MCF 10A (cell line): ENCODE measurements at regions not wholly inside any gene's neighbourhood (a gene's known extent, or its start where the extent isn't known, plus 50 kb on each side); places are given as distances from the start of the nearest gene placed in this dataset.
A peak's percentile ranks its signal among the peaks of the same experiment; 100 is the strongest.

Source experiments
- BruUV-seq: library from RNA; stranded (reverse); fragments of 400-500 nt; replicated peaks from 2 replicates; lab custom pipeline; 2021; lab: Mats Ljungman, UMichigan
- CTCF ChIA-PET: fragments of 300-600 bp; sonication (Branson Sonifier 250); formaldehyde crosslinking; extraction: SDS; loops from one replicate; lab custom pipeline; 2021; ENCODE audit warnings: antibody characterized with exemption, inconsistent platforms; lab: Yijun Ruan, JAX
- POLR2A ChIA-PET: fragments of 300-600, 350-650 bp; sonication (Branson Sonifier 250); formaldehyde crosslinking; extraction: SDS; loops from one replicate; lab custom pipeline; 2020; ENCODE audit warnings: antibody characterized with exemption, inconsistent platforms; lab: Yijun Ruan, JAX
- DNase-seq: peaks from one replicate; pipeline ENCODE4 v3.0.0-alpha.2; 2018; ENCODE audit not compliant: unreplicated experiment
- H3K27ac Mint-ChIP-seq: one replicate; pipeline ENCODE4 v1.8.0; 2022; ENCODE audit warnings: mild to moderate bottlenecking, low read depth, mixed read lengths; ENCODE audit not compliant: unreplicated experiment
- H3K27me3 Mint-ChIP-seq: one replicate; pipeline ENCODE4 v1.8.0; 2022; ENCODE audit warnings: mixed read lengths; ENCODE audit not compliant: insufficient read depth, unreplicated experiment
- H3K36me3 Mint-ChIP-seq: one replicate; pipeline ENCODE4 v1.8.0; 2022; ENCODE audit warnings: mild to moderate bottlenecking, moderate library complexity, mixed read lengths; ENCODE audit not compliant: insufficient read depth, unreplicated experiment
- H3K4me1 Mint-ChIP-seq: one replicate; pipeline ENCODE4 v1.8.0; 2022; ENCODE audit warnings: mixed read lengths; ENCODE audit not compliant: insufficient read depth, unreplicated experiment
- H3K4me3 Mint-ChIP-seq: one replicate; pipeline ENCODE4 v1.8.0; 2022; ENCODE audit warnings: mild to moderate bottlenecking, moderate library complexity, mixed read lengths; ENCODE audit not compliant: unreplicated experiment
- H3K9me3 Mint-ChIP-seq: one replicate; pipeline ENCODE4 v1.8.0; 2022; ENCODE audit warnings: mixed read lengths; ENCODE audit not compliant: unreplicated experiment
- CTCF ChIP-seq: fragments of 200-600 bp; IDR thresholded peaks from one replicate; pipeline ENCODE4 v1.8.0; 2022; ENCODE audit warnings: antibody characterized with exemption, mild to moderate bottlenecking; ENCODE audit not compliant: unreplicated experiment
- intact Hi-C: fragments of 100-400 bp; cut with micrococcal nuclease; formaldehyde crosslinking; loops from 2 replicates; pipeline ENCODE4 v1.14.1; 2022

GRCh38 chr5:133895979-133896845 is 72.2 kb downstream of the C5orf15 start:
- peaks cover 6% of the 10 kb centered on the region for H3K4me1 Mint-ChIP-seq
- peak; percentile 25 for DNase-seq
- no peaks in the 10 kb centered on the region for H3K36me3 Mint-ChIP-seq
- TF ChIP-seq CTCF: no peak
- intact Hi-C loops: no loop called here
- no peaks in the 10 kb centered on the region for H3K9me3 Mint-ChIP-seq
- H3K27ac Mint-ChIP-seq: no peak overlapping the region
- no peak overlapping the region for H3K4me3 Mint-ChIP-seq
- CTCF ChIA-PET: interaction anchor here (0.6 to 1.3 kb wide), 3 partner anchors 10 to 144 kb away, joined by 3 to 4 read pairs (median 3); no protein-coding TSS in a partner anchor
- H3K27me3 Mint-ChIP-seq: no peaks in the 10 kb centered on the region
- POLR2A ChIA-PET: interaction anchor here (0.6 kb wide), 1 partner anchor 934 kb away, joined by 3 read pairs; no protein-coding TSS in a partner anchor
- no TSS peak for BruUV-seq

GRCh38 chr5:133894143-133894542 is 74.3 kb downstream of the C5orf15 start:
- Mint-ChIP-seq H3K9me3 (no peaks in the 10 kb centered on the region), H3K4me3 (no peak overlapping the region), H3K4me1 (peaks cover 6% of the 10 kb centered on the region), H3K27me3 (no peaks in the 10 kb centered on the region), H3K27ac (no peak overlapping the region), H3K36me3 (no peaks in the 10 kb centered on the region)
- POLR2A ChIA-PET: interaction anchor here (0.9 kb wide), 1 partner anchor 10 kb away, joined by 3 read pairs; no protein-coding TSS in a partner anchor
- DNase-seq: no peak
- no peak for TF ChIP-seq CTCF
- BruUV-seq: no TSS peak
- intact Hi-C loops: no loop called here
- CTCF ChIA-PET: interaction anchor here (0.7 to 1.0 kb wide), 4 partner anchors 10 to 245 kb away, joined by 3 to 6 read pairs (median 5); no protein-coding TSS in a partner anchor

GRCh38 chr5:133892774-133893173 is 75.7 kb downstream of the C5orf15 start:
- POLR2A ChIA-PET: no interaction called here
- no peak for DNase-seq
- intact Hi-C loops: no loop called here
- CTCF ChIA-PET: interaction anchor here (0.6 to 1.1 kb wide), 3 partner anchors 23 to 504 kb away, joined by 3 to 6 read pairs (median 5); no protein-coding TSS in a partner anchor
- BruUV-seq: no TSS peak
- TF ChIP-seq CTCF: no peak
- Mint-ChIP-seq H3K27me3 (no peaks in the 10 kb centered on the region), H3K36me3 (no peaks in the 10 kb centered on the region), H3K9me3 (no peaks in the 10 kb centered on the region), H3K27ac (no peak overlapping the region), H3K4me3 (no peak overlapping the region), H3K4me1 (peaks cover 6% of the 10 kb centered on the region)

GRCh38 chr5:133892306-133892705 is 76.1 kb downstream of the C5orf15 start:
- Mint-ChIP-seq H3K4me1 (peaks cover 6% of the 10 kb centered on the region), H3K4me3 (no peak overlapping the region), H3K27ac (no peak overlapping the region), H3K27me3 (no peaks in the 10 kb centered on the region), H3K36me3 (no peaks in the 10 kb centered on the region), H3K9me3 (no peaks in the 10 kb centered on the region)
- ChIA-PET POLR2A (no interaction called here), CTCF (interaction anchor here (1.3 kb wide), 1 partner anchor 23 kb away, joined by 4 read pairs; no protein-coding TSS in a partner anchor)
- intact Hi-C loops: no loop called here
- no TSS peak for BruUV-seq
- DNase-seq: no peak
- TF ChIP-seq CTCF: no peak
